OCI-LY3 (cell line): ENCODE measurements at regions not wholly inside any gene's neighbourhood (a gene's known extent, or its start where the extent isn't known, plus 50 kb on each side); places are given as distances from the start of the nearest gene placed in this dataset.

ENCODE experiments used
- CTCF ChIP-seq: fragments of 200-600, 300-600 bp; sonication (generic); IDR thresholded peaks from 2 replicates; pipeline ENCODE4 v1.5.1; 2014; ENCODE audit warnings: antibody characterized with exemption, low read length, low read depth
- EZH2phosphoT487 ChIP-seq: fragments of 200-600 bp; shearing (Covaris generic); IDR thresholded peaks from 2 replicates; pipeline ENCODE4 v1.6.1; 2018; ENCODE audit warnings: antibody characterized with exemption, mixed run types, low read depth

- no peak for TF ChIP-seq CTCF
- no peak for TF ChIP-seq EZH2phosphoT487
Measured at GRCh38 chr7:81573932-81574331, 195.9 kb downstream of the HGF start.
